GM11168 (cell line): ENCODE measurements at regions not wholly inside any gene's neighbourhood (a gene's known extent, or its start where the extent isn't known, plus 50 kb on each side); places are given as distances from the start of the nearest gene placed in this dataset.

Experiments
- in situ Hi-C: fragments of 300-500 bp; cut with MboI; formaldehyde crosslinking; loops from one replicate; pipeline ENCODE4 v1.12.0; 2022; ENCODE audit warnings: low sequenced_read_pairs; ENCODE audit not compliant: unreplicated experiment

- in situ Hi-C loops = no loop called here
These were observed 1220.9 kb downstream of the BRD1 start for GRCh38 chr22:48606684-48607307.

GRCh38 chr22:48605856-48606481 lies 1221.7 kb downstream of the BRD1 start:
- in situ Hi-C loops = no loop called here

- in situ Hi-C loops = no loop called here
These were observed 1222.5 kb downstream of the BRD1 start for GRCh38 chr22:48605125-48605524.

GRCh38 chr22:48603621-48604320 lies 1223.9 kb downstream of the BRD1 start:
- in situ Hi-C loops = no loop called here

GRCh38 chr22:48602805-48603518 lies 1224.7 kb downstream of the BRD1 start:
- in situ Hi-C loops = no loop called here

- in situ Hi-C loops = no loop called here
These were observed 1227.0 kb downstream of the BRD1 start for GRCh38 chr22:48600681-48601080.

GRCh38 chr22:48600171-48600570 lies 1227.5 kb downstream of the BRD1 start:
- in situ Hi-C loops = no loop called here

GRCh38 chr22:48599346-48599745 lies 1228.3 kb downstream of the BRD1 start:
- in situ Hi-C loops = no loop called here

- in situ Hi-C loops = no loop called here
These were observed 1231.4 kb downstream of the BRD1 start for GRCh38 chr22:48596111-48596850.

GRCh38 chr22:48595511-48595905 lies 1232.2 kb downstream of the BRD1 start:
- in situ Hi-C loops = no loop called here

GRCh38 chr22:48594757-48595510 lies 1232.7 kb downstream of the BRD1 start:
- in situ Hi-C loops = no loop called here

GRCh38 chr22:48594016-48594756 lies 1233.5 kb downstream of the BRD1 start:
- in situ Hi-C loops = no loop called here

GRCh38 chr22:48593551-48593950 lies 1234.1 kb downstream of the BRD1 start:
- in situ Hi-C loops = no loop called here

GRCh38 chr22:48592931-48593330 lies 1234.7 kb downstream of the BRD1 start:
- in situ Hi-C loops = no loop called here

GRCh38 chr22:48592488-48592887 lies 1235.2 kb downstream of the BRD1 start:
- in situ Hi-C loops = no loop called here

- in situ Hi-C loops = no loop called here
These were observed 1235.7 kb downstream of the BRD1 start for GRCh38 chr22:48592066-48592345.

GRCh38 chr22:48591286-48592065 lies 1236.2 kb downstream of the BRD1 start:
- in situ Hi-C loops = no loop called here

- in situ Hi-C loops = no loop called here
These were observed 1237.8 kb downstream of the BRD1 start for GRCh38 chr22:48589901-48590300.
